AG09319 (cell line): ENCODE measurements at regions not wholly inside any gene's neighbourhood (a gene's known extent, or its start where the extent isn't known, plus 50 kb on each side); places are given as distances from the start of the nearest gene placed in this dataset.

ENCODE experiments used
- DNase-seq: peaks from one replicate; pipeline ENCODE4 v3.0.0-alpha.2; 2010; ENCODE audit warnings: low read depth; ENCODE audit errors: extremely low read depth
- CTCF ChIP-seq: IDR thresholded peaks from 2 replicates; pipeline ENCODE4 v1.5.1; 2011; ENCODE audit warnings: low read depth, mild to moderate bottlenecking, inconsistent platforms, low read length, moderate library complexity

- no peak for TF ChIP-seq CTCF
Observed at GRCh38 chr2:175872721-175873120, 129.3 kb downstream of the LNPK start.

GRCh38 chr2:175872005-175872348 lies 130.1 kb downstream of the LNPK start:
- DNase-seq: no peak
- TF ChIP-seq CTCF: no peak

More at GRCh38 chr2:175872721-175873120, 129.3 kb downstream of the LNPK start:
- DNase-seq: no peak

- no peak for DNase-seq
- TF ChIP-seq CTCF: no peak
Observed at GRCh38 chr2:175871331-175872004, 130.6 kb downstream of the LNPK start.

- DNase-seq: no peak
- TF ChIP-seq CTCF: no peak
Observed at GRCh38 chr2:175865716-175866115, 136.4 kb downstream of the LNPK start.

GRCh38 chr2:175864137-175864850 lies 137.8 kb downstream of the LNPK start:
- TF ChIP-seq CTCF: no peak
- no peak for DNase-seq

- no peak for TF ChIP-seq CTCF
- no peak for DNase-seq
Observed at GRCh38 chr2:175861958-175862357, 140.1 kb downstream of the LNPK start.

- DNase-seq: no peak
- TF ChIP-seq CTCF: no peak
Observed at GRCh38 chr2:175855794-175856453, 146.1 kb downstream of the LNPK start.
